Effector memory CD8-positive, alpha-beta T cell (primary cell): ENCODE measurements at regions not wholly inside any gene's neighbourhood (a gene's known extent, or its start where the extent isn't known, plus 50 kb on each side); places are given as distances from the start of the nearest gene placed in this dataset.

Source experiments
- ATAC-seq: fragments of 150-1000 bp; cut with Tn5 transposase; replicated peaks from 2 replicates; pipeline ENCODE4 v1.10.0; 2021; ENCODE audit warnings: mild to moderate bottlenecking, moderate library complexity
- DNase-seq, 3 experiments: peaks; one replicate each; pipeline ENCODE4 v3.0.0; 2021
- H3K27ac Mint-ChIP-seq, 2 donors: one replicate each; pipeline ENCODE4 v1.8.0; 2022; ENCODE audit warnings: mild to moderate bottlenecking in 2 of 2, mixed read lengths in 2 of 2, moderate library complexity in 2 of 2
- H3K27me3 Mint-ChIP-seq, 2 donors: one replicate each; pipeline ENCODE4 v1.8.0; 2022; ENCODE audit warnings: mixed read lengths in 2 of 2
- H3K36me3 Mint-ChIP-seq: one replicate; pipeline ENCODE4 v1.8.0; 2022; ENCODE audit warnings: mild to moderate bottlenecking, moderate library complexity, mixed read lengths; ENCODE audit not compliant: insufficient read depth
- H3K4me1 Mint-ChIP-seq, 2 donors: one replicate each; pipeline ENCODE4 v1.8.0; 2022; ENCODE audit warnings: low read depth in 2 of 2, mixed read lengths in 2 of 2
- H3K4me3 Mint-ChIP-seq, 2 donors: one replicate each; pipeline ENCODE4 v1.8.0; 2022; ENCODE audit warnings: mild to moderate bottlenecking in 2 of 2, mixed read lengths in 2 of 2, moderate library complexity in 2 of 2
- H3K9me3 Mint-ChIP-seq, 2 donors: one replicate each; pipeline ENCODE4 v1.8.0; 2022; ENCODE audit warnings: mixed read lengths in 2 of 2

DNA sequence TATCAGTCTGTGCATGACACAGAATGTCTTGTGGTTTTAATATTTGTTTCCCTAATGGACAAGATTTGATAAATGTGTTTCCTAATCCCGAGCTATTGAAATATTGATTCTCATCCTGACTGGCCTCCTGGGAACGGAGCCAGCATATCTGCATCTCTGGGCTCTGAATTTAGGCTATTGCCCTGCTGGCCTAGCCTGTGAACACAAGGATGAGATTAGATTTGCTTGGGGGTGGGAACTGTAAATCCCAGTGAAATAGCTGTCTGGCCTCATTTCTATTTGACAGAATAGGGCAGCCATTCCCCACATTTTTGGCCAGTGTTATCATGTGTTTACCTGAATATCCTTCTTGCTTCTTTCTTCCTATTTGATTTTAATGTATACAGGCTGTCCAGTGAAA is 198.4 kb upstream of the SOX4 start:
- no peak overlapping the region for H3K27ac Mint-ChIP-seq
- no peaks in the 10 kb centered on the region for H3K9me3 Mint-ChIP-seq
- no peaks in the 10 kb centered on the region for H3K27me3 Mint-ChIP-seq
- no peak for ATAC-seq
- no peak overlapping the region for H3K4me3 Mint-ChIP-seq
- H3K4me1 Mint-ChIP-seq = no peaks in the 10 kb centered on the region
- no peak for DNase-seq
- no peaks in the 10 kb centered on the region for H3K36me3 Mint-ChIP-seq

DNA sequence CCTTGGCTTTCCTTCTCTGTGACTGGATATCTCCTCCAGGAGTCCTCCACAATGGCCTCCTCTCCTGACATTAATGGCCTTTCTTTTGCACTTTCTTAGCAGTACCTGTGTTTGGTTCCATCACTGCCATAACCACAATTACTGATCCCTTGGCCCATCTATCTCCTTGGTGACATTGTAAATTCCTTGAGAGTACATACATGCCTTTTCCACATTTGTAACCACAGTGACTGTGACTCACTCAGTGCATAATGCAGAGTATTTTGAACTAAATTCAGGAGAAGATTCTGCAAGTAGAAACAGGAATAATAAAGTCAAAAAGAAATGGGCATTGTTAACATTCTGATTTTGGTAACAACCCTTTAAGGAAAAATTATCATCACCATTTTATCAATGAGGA is 197.2 kb upstream of the SOX4 start:
- H3K27me3 Mint-ChIP-seq = no peaks in the 10 kb centered on the region
- no peak overlapping the region for H3K27ac Mint-ChIP-seq
- H3K36me3 Mint-ChIP-seq = no peaks in the 10 kb centered on the region
- ATAC-seq (no peak), DNase-seq (no peak)
- no peaks in the 10 kb centered on the region for H3K4me1 Mint-ChIP-seq
- H3K4me3 Mint-ChIP-seq = no peak overlapping the region
- no peaks in the 10 kb centered on the region for H3K9me3 Mint-ChIP-seq

DNA sequence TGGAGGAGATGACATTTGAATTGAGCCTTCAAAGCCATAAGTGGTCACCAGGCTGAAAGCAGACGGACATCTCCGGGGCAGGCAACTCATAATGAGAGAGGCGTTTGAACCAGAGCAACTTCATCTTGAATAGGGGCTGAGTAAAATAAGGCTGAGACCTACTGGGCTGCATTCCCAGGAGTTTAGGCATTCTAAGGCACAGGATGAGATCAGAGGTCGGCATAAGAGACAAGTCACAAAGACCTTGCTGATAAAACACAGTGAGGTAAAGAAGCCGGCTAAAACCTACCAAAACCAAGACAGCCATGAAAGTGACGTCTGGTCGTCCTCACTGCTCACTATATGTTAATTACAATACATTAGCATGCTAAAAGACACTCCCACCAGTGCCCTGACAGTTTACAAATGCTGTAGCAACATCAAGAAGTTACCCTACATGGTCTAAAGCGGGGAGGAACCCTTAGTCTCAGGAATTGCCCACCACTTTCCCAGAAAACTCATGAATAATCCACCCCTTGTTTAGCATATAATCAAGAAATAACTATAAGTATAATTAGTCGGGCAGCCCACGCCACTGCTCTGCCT is 194.7 kb upstream of the SOX4 start:
- H3K4me1 Mint-ChIP-seq = no peaks in the 10 kb centered on the region
- no peaks in the 10 kb centered on the region for H3K27me3 Mint-ChIP-seq
- H3K9me3 Mint-ChIP-seq = no peaks in the 10 kb centered on the region
- no peaks in the 10 kb centered on the region for H3K36me3 Mint-ChIP-seq
- H3K27ac Mint-ChIP-seq = no peak overlapping the region
- DNase-seq (no peak), ATAC-seq (no peak)
- no peak overlapping the region for H3K4me3 Mint-ChIP-seq

DNA sequence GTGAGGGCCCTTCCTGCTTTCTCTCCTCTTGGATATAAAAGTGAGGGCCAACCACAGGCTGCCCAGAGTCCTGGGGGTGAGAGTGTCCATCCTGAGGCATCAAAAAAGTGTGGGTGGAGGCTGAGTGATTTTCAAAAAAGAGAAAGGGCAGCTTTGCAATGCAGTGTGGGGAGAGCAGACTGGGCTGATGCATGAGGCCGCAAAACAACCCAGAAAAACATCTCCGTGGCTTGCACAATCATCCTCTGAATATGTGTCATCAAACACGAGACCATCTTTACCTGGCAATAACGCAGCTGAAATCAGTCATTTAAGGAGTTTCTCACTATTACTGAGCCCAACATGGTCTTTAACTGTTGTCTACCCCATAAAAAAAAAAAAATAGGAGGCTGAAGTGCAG is 191.2 kb upstream of the SOX4 start:
- Mint-ChIP-seq H3K27me3 (peaks cover 0 to under 1% of the 10 kb centered on the region in 2 donors), H3K36me3 (no peaks in the 10 kb centered on the region), H3K4me1 (no peaks in the 10 kb centered on the region), H3K9me3 (peaks cover 0 to under 1% of the 10 kb centered on the region in 2 donors), H3K4me3 (no peak overlapping the region), H3K27ac (no peak overlapping the region)
- ATAC-seq (no peak), DNase-seq (no peak)

DNA sequence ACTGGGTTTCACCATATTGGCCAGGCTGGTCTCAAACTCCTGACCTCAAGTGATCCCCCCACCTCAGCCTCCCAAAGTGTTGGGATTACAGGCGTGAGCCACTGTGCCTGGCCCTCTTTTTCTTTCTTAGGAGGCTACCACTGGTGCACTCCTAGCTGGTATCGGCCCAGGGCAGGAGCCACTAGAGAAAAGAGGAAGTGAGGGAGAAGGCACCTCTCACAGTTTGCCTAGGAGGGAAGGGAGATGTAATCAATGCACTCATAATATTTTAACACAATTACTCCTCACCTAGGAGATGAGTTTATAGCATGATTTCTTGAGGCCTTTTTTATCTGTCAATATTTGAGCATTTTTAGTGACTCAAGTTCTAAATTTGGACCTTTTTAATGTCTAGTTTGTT is 189.0 kb upstream of the SOX4 start:
- H3K4me3 Mint-ChIP-seq = no peak overlapping the region
- H3K27me3 Mint-ChIP-seq = peaks cover 5 to 13% of the 10 kb centered on the region in 2 donors
- H3K9me3 Mint-ChIP-seq = peaks cover 3 to 6% of the 10 kb centered on the region in 2 donors
- DNase-seq (no peak), ATAC-seq (no peak)
- no peaks in the 10 kb centered on the region for H3K36me3 Mint-ChIP-seq
- H3K4me1 Mint-ChIP-seq = no peaks in the 10 kb centered on the region
- H3K27ac Mint-ChIP-seq = no peak overlapping the region

DNA sequence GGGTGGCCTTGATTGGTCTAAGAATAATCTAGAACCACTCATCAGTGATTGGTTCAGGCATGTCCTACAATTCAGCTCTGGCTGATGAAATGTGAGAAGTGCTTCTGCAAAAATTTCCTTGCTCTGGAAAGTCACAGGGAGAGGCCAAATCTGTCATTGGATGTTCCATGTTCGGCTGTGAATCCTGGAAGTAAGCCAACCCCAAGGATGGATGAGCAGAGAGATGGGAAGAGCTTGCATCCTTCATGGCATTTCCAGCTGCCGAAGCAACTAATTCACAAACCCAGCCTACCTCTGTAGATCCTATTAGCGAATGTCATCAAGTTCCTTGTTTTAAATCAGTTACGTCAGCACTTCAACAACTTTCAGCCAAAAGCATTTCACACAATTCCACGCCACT is 187.2 kb upstream of the SOX4 start:
- no peak for ATAC-seq
- H3K36me3 Mint-ChIP-seq = no peaks in the 10 kb centered on the region

DNA sequence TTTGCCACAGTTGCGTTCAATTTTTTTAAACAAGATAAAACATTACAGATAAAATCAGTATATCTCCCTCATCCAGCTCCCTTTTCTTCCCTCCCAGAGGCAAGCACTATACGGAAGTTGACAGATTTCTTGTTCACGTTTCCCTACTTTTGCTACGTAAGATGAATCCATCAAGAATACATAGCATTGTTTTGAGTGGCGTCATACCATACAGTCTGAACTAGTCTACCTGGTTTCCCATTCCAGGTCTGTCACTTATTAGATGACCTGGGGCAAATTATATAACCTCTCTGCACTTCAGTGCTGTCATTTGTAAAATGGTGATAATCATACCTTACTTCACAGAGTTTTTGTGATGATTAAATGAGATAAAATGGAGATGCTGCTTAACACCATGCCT is 184.3 kb upstream of the SOX4 start:
- no peaks in the 10 kb centered on the region for H3K36me3 Mint-ChIP-seq
- no peak for DNase-seq
- no peak overlapping the region for H3K27ac Mint-ChIP-seq
- peaks cover 3 to 6% of the 10 kb centered on the region in 2 donors for H3K9me3 Mint-ChIP-seq
- peaks cover 9 to 27% of the 10 kb centered on the region in 2 donors for H3K27me3 Mint-ChIP-seq
- H3K4me3 Mint-ChIP-seq = no peak overlapping the region
- no peaks in the 10 kb centered on the region for H3K4me1 Mint-ChIP-seq
- ATAC-seq = no peak

More for the DNA sequence above, 187.2 kb upstream of the SOX4 start:
- DNase-seq = no peak
- peaks cover 3 to 6% of the 10 kb centered on the region in 2 donors for H3K9me3 Mint-ChIP-seq
- H3K4me3 Mint-ChIP-seq = no peak overlapping the region
- no peaks in the 10 kb centered on the region for H3K4me1 Mint-ChIP-seq
- no peak overlapping the region for H3K27ac Mint-ChIP-seq
- peaks cover 5 to 19% of the 10 kb centered on the region in 2 donors for H3K27me3 Mint-ChIP-seq

DNA sequence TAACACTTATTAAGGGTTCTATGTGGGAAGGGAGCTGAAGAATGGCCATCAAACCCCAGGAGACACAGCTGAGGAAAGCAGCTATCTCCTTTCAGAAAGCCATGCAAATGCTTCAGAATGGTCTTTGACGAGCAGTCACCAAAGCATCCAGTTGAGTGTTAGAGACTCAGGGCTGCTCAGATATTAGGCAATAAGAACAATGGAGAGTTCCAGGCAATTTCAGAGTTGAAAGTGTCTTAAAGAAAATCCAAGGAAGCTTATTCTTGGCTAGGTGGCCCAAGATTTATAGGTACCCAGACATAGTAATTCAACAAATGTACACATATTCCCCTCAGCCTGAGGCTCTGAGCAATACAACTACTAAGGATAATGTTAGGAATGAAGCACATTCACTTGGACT is 180.1 kb upstream of the SOX4 start:
- Mint-ChIP-seq H3K4me3 (no peak overlapping the region), H3K4me1 (no peaks in the 10 kb centered on the region), H3K36me3 (no peaks in the 10 kb centered on the region), H3K27me3 (peaks cover 6 to 20% of the 10 kb centered on the region in 2 donors), H3K9me3 (no peaks in the 10 kb centered on the region), H3K27ac (no peak overlapping the region)
- ATAC-seq = no peak
- DNase-seq = no peak

DNA sequence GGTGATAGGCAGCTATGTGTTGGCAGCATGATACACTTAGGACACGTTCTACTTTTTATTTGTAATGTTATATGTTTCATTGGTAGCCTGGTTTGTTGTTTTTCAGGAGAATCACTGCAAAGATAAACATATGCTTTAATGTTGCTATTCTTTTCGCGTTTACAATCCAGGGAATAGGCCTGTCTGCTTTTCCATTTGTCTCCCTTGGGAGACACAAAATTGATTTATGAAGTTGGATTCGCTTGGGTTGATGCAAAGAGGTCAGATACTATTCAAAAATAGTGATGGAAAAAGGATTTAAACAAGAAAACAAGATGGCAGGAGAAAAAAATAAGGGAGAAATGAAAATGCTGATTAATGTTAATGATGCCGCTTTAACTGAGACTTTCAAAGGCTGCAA is 179.5 kb upstream of the SOX4 start:
- no peak overlapping the region for H3K27ac Mint-ChIP-seq
- no peaks in the 10 kb centered on the region for H3K9me3 Mint-ChIP-seq
- H3K27me3 Mint-ChIP-seq = peaks cover 6 to 19% of the 10 kb centered on the region in 2 donors
- no peak for ATAC-seq
- no peaks in the 10 kb centered on the region for H3K4me1 Mint-ChIP-seq
- DNase-seq = no peak
- no peaks in the 10 kb centered on the region for H3K36me3 Mint-ChIP-seq
- H3K4me3 Mint-ChIP-seq = no peak overlapping the region

DNA sequence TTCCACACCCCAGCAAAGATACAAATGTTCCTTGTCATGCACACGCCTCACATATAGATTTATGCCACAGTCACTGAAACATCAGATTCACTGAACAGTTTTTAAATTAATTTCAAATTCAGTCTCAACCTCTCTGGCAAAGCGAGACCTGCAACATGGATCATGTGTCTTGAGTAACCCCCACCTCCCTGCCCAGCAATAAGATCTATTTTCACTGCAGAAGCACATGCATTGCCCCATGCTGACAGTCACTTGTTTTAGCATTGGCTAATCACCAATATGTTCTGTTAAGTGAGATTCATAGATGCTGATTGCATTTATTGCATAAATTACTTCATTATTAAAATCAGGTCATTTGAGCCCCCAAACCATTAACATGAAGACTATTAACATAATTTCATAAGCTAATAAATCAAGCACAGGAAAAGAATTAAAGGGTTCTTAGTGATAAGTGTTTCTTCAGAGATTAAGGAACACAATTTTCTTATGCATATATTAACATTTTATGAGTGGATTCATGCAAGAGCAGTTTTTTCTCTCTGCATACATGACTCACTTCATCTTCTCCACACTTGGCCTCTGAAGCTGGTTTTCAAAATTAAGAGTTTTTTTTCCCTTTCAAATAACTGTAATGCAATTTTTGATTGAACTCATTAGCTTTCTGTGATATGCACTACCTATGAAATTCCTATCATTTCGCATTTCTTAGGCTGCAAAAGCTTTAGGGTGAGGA is 173.2 kb upstream of the SOX4 start:
- no peaks in the 10 kb centered on the region for H3K9me3 Mint-ChIP-seq
- H3K36me3 Mint-ChIP-seq = peaks cover 3% of the 10 kb centered on the region
- no peak for ATAC-seq
- DNase-seq = no peak
- no peak overlapping the region for H3K4me3 Mint-ChIP-seq
- peaks cover 0 to 15% of the 10 kb centered on the region in 2 donors for H3K27me3 Mint-ChIP-seq
- no peak overlapping the region for H3K27ac Mint-ChIP-seq
- no peaks in the 10 kb centered on the region for H3K4me1 Mint-ChIP-seq

DNA sequence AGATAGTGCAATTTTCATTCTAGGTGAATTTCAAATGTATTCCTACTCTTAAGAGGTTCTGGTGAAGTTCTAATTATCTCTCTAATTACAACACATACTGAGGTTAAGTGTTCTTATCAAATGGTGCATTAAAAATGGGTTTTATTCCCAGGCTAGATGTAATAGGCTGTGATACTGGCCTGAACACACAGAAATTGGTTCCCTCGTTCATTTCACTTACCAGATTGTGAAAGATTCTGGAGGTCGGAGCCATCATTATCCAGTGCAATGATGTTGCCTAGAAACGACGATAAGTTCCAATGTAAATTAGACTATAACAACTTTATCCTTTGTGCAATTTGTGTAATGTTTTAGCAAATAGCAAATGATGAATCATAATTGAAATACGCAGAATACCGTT is 172.6 kb upstream of the SOX4 start:
- no peaks in the 10 kb centered on the region for H3K9me3 Mint-ChIP-seq
- ATAC-seq (no peak), DNase-seq (no peak)
- H3K36me3 Mint-ChIP-seq = peaks cover 3% of the 10 kb centered on the region
- no peak overlapping the region for H3K4me3 Mint-ChIP-seq
- H3K27me3 Mint-ChIP-seq = peaks cover 0 to 15% of the 10 kb centered on the region in 2 donors
- no peaks in the 10 kb centered on the region for H3K4me1 Mint-ChIP-seq
- H3K27ac Mint-ChIP-seq = no peak overlapping the region

DNA sequence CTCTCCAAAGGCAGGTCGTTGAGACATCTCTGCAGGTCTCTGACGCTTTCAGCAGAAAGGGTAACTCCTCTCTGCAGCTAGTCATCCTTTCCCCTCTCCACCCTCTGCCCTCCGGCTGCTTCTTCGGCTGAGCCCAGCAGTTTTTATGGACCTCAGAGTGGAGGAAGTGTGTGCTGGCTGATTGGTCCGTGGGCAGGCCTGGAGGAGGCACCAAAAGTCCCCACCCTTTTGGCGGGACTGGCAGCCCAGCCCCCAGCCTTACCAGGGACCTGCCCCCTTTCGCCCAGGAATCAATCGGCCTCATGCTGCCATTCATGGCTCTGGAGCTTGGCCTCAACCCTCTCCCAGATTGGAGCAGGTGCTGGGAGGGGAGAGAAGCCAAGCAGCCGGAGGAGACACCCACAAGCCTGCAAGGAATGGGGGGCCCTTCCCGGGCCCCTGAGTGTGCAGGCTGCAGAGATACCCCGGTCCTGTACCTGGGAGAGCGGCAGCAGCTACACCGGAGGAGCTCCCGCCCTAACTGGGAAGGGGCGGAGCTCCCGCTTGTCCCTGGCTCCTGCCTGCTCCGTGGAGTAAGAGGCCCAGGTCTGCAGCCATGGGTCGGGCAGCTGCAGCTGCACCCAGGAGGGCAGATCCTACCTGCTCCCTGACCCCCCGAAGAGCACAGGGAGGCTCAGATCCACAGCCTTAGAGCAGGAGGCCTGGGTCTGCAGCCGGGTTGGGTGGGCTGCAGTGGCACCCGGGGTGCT is 170.3 kb upstream of the SOX4 start:
- H3K4me1 Mint-ChIP-seq = no peaks in the 10 kb centered on the region
- H3K27ac Mint-ChIP-seq = no peak overlapping the region
- no peak overlapping the region for H3K4me3 Mint-ChIP-seq
- ATAC-seq (no peak), DNase-seq (no peak)
- peaks cover 3% of the 10 kb centered on the region for H3K36me3 Mint-ChIP-seq
- H3K9me3 Mint-ChIP-seq = peaks cover 0 to 2% of the 10 kb centered on the region in 2 donors
- peaks cover 0 to 15% of the 10 kb centered on the region in 2 donors for H3K27me3 Mint-ChIP-seq

DNA sequence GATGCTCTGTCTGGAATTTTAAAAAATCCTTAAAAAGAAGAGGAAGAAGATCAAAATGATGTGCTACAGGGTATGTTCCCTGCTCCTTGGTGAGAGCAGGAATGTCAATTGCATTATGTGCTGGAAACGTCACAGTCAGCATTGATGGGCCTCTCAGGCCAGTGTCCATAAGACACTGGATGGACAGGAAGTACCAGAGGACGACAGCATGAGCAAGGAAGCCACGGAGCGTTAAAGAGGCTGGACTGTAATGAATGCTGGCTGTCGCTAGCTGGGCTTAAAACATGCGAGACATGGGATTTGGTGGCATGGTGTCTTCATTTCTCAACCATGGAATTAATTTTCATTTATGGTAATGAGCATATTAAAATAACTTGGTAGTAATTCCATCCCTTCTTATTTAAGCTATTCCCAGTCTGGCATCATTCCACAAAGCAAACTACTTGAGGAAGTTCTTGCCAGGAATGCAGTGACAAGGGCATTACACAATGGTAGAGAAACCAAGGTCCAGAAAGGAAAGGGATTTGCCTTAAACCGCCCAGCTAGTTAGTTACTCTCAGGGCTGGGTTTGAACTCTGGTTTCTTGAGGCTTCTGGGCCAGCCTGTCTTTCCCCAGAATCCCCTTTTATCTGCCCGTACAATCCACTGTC is 166.6 kb upstream of the SOX4 start:
- DNase-seq = no peak
- H3K4me3 Mint-ChIP-seq = no peak overlapping the region
- H3K4me1 Mint-ChIP-seq = no peaks in the 10 kb centered on the region

More for the DNA sequence above, 166.6 kb upstream of the SOX4 start:
- Mint-ChIP-seq H3K27ac (no peak overlapping the region), H3K9me3 (peaks cover 0 to 2% of the 10 kb centered on the region in 2 donors), H3K27me3 (peaks cover 7 to 26% of the 10 kb centered on the region in 2 donors), H3K36me3 (no peaks in the 10 kb centered on the region)
- no peak for ATAC-seq
